H1 (cell line): ENCODE measurements at regions not wholly inside any gene's neighbourhood (a gene's known extent, or its start where the extent isn't known, plus 50 kb on each side); places are given as distances from the start of the nearest gene placed in this dataset.

Experiments used
- CBX8 ChIP-seq: fragments of 300-800, 300-1000 bp; sonication (generic); IDR thresholded peaks from 2 replicates; pipeline ENCODE4 v1.7.1; 2016; ENCODE audit warnings: low read depth, low read length, borderline replicate concordance
- CREB1 ChIP-seq: IDR thresholded peaks from 2 replicates; pipeline ENCODE4 v1.6.1; 2012; ENCODE audit warnings: inconsistent platforms
- SAP30 ChIP-seq: fragments of 300-600 bp; sonication (generic); IDR thresholded peaks from 2 replicates; pipeline ENCODE4 v1.7.1; 2012; ENCODE audit warnings: low read length, moderate library complexity, mild to moderate bottlenecking, inconsistent platforms; ENCODE audit not compliant: insufficient read depth, insufficient replicate concordance
- TF ChIP-seq, protein P1 (sequence below): IDR thresholded peaks from 2 replicates; pipeline ENCODE4 v1.6.1; 2011; ENCODE audit warnings: low read depth, mild to moderate bottlenecking, low read length; ENCODE audit not compliant: insufficient read depth
- TF ChIP-seq, protein P2 (sequence below): IDR thresholded peaks from 2 replicates; pipeline ENCODE4 v1.6.1; 2012; ENCODE audit warnings: low read length, inconsistent platforms

DNA sequence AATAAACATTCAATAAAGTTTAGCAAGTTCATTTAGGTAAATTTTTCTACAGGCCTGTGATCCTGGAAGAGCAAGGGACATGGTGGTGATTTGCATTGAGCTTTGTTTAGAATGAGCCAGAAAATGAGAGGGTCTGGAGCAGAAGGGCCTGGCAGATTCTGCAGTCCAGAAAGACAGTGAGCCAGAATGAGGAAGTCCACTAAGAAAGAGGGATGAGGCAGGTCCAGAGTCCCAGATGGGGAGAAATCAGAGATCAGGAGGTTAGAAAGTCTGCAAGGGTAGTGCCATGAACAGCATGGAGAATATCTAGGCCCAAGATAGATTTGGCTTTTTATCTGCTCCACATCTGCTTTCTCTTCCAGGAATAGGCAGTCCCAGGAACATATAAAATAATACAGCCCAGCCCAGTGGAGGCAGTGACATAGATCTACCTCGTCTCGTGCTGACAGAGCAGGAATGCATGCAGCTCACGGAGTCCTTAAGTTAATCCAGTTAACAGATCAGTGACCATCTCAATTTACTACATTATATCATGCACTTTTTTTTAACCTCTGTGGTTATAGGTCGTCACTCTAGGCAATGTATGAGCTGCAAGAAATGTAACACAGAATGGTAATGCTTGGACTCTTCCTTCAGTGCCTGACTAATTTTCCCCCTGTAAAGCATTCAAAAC is 429.0 kb downstream of the SUCLG1 start (continued):
- TF ChIP-seq, protein P1, sequence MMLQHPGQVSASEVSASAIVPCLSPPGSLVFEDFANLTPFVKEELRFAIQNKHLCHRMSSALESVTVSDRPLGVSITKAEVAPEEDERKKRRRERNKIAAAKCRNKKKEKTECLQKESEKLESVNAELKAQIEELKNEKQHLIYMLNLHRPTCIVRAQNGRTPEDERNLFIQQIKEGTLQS = no peak
- TF ChIP-seq SAP30 (no peak), CREB1 (no peak), CBX8 (no peak)
- TF ChIP-seq, protein P2, sequence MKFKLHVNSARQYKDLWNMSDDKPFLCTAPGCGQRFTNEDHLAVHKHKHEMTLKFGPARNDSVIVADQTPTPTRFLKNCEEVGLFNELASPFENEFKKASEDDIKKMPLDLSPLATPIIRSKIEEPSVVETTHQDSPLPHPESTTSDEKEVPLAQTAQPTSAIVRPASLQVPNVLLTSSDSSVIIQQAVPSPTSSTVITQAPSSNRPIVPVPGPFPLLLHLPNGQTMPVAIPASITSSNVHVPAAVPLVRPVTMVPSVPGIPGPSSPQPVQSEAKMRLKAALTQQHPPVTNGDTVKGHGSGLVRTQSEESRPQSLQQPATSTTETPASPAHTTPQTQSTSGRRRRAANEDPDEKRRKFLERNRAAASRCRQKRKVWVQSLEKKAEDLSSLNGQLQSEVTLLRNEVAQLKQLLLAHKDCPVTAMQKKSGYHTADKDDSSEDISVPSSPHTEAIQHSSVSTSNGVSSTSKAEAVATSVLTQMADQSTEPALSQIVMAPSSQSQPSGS = no peak
